K562 (cell line): ENCODE measurements at regions not wholly inside any gene's neighbourhood (a gene's known extent, or its start where the extent isn't known, plus 50 kb on each side); places are given as distances from the start of the nearest gene placed in this dataset.
A peak's percentile ranks its signal among the peaks of the same experiment; 100 is the strongest.

ENCODE experiments used
- ATAC-seq: fragments of 200-7000 bp; cut with Tn5 transposase; 3 replicates; pipeline ENCODE4 v1.9.1; 2020; ENCODE audit warnings: moderate library complexity
- BruUV-seq: library from RNA; stranded (reverse); fragments of 400-500 nt; replicated peaks from 2 replicates; lab custom pipeline; 2021; lab: Mats Ljungman, UMichigan
- CTCF ChIA-PET: fragments of 300-600 bp; formaldehyde crosslinking; extraction: SDS; loops from one replicate; lab custom pipeline; 2021; ENCODE audit warnings: low intra/inter-chr PET ratio; lab: Yijun Ruan, JAX
- POLR2A ChIA-PET: fragments of 300-600, 350-650 bp; sonication (Branson Sonifier 250); formaldehyde crosslinking; extraction: SDS; loops from one replicate; lab custom pipeline; 2021; ENCODE audit warnings: antibody characterized with exemption, inconsistent platforms; lab: Yijun Ruan, JAX
- DNase-seq, 4 experiments: peaks; one replicate each; pipeline versions ENCODE4 v3.0.0 to v3.0.0-alpha.2; 2011 to 2018; ENCODE audit warnings: low spot score in 3 of 4, mixed read lengths in 3 of 4; ENCODE audit errors: extremely low read depth in 1 of 4
- FAIRE-seq: peaks from 2 replicates; lab custom pipeline; 2011; peaks lifted over from hg19 to GRCh38; lab: Jason Lieb, UNC
- H2AFZ ChIP-seq: 2 replicates; pipeline ENCODE4 v1.6.0; 2011; ENCODE audit warnings: low read depth, low read length, control low read depth, inconsistent platforms
- H3K27ac ChIP-seq: fragments of 200-600 bp; 3 replicates; pipeline ENCODE4 v1.8.0; 2011; ENCODE audit warnings: low read depth, mild to moderate bottlenecking, control low read depth, inconsistent platforms, low read length, moderate library complexity, mixed read lengths; ENCODE audit errors: extremely low read depth
- H3K27me3 ChIP-seq, 2 experiments: fragments of 300-600 bp in 1 of 2; 2 replicates in 1 of 2; 3 replicates in 1 of 2; pipeline versions ENCODE4 v1.6.0 to v1.8.0; 2011; ENCODE audit warnings: inconsistent platforms in 2 of 2, low read length in 2 of 2, mild to moderate bottlenecking in 1 of 2, mixed read lengths in 1 of 2, moderate library complexity in 1 of 2; ENCODE audit not compliant: control insufficient read depth in 2 of 2, insufficient read depth in 2 of 2
- H3K36me3 ChIP-seq: fragments of 300-600 bp; 3 replicates; pipeline ENCODE4 v1.8.0; 2011; ENCODE audit warnings: mild to moderate bottlenecking, low read length, inconsistent platforms; ENCODE audit not compliant: control insufficient read depth, insufficient read depth
- H3K4me1 ChIP-seq, 2 experiments: fragments of 200-600 bp in 1 of 2; replicated peaks in 1 of 2; 2 replicates in 1 of 2; 3 replicates in 1 of 2; pipeline versions ENCODE4 v1.5.1 to v1.8.0; 2011; ENCODE audit warnings: inconsistent platforms in 2 of 2, low read length in 2 of 2, mild to moderate bottlenecking in 1 of 2, mixed read lengths in 1 of 2, moderate library complexity in 1 of 2; ENCODE audit not compliant: control insufficient read depth in 2 of 2, insufficient read depth in 2 of 2
- H3K4me2 ChIP-seq: 2 replicates; pipeline ENCODE4 v1.6.1; 2011; ENCODE audit warnings: low read length, control low read depth, inconsistent platforms, mixed read lengths; ENCODE audit not compliant: insufficient read depth
- H3K4me3 ChIP-seq: fragments of 200-600 bp; sonication (generic), shearing (Covaris generic); 2 replicates; pipeline ENCODE4 v1.5.1; 2016; ENCODE audit warnings: control low read depth, inconsistent platforms
- H3K79me2 ChIP-seq: fragments of 200-600 bp; 3 replicates; pipeline ENCODE4 v1.8.0; 2011; ENCODE audit warnings: low read length, inconsistent platforms; ENCODE audit not compliant: control insufficient read depth, insufficient read depth
- H3K9ac ChIP-seq, 2 experiments: 2 replicates each; pipeline versions ENCODE4 v1.6.0 to v1.6.1; 2011; ENCODE audit warnings: low read depth in 2 of 2, low read length in 2 of 2, control low read depth in 1 of 2, inconsistent platforms in 1 of 2, mild to moderate bottlenecking in 1 of 2, mixed read lengths in 1 of 2; ENCODE audit not compliant: insufficient read depth in 1 of 2
- H3K9me1 ChIP-seq: one replicate; pipeline ENCODE4 v1.6.0; 2011; ENCODE audit warnings: inconsistent platforms, mild to moderate bottlenecking, low read length, moderate library complexity; ENCODE audit not compliant: control insufficient read depth, insufficient read depth
- H3K9me3 ChIP-seq: replicated peaks from 2 replicates; pipeline ENCODE4 v1.5.1; 2011; ENCODE audit warnings: low read depth, low read length, inconsistent platforms; ENCODE audit not compliant: control insufficient read depth, insufficient read depth
- H4K20me1 ChIP-seq: replicated peaks from 2 replicates; pipeline ENCODE4 v1.6.1; 2011; ENCODE audit warnings: low read length, inconsistent platforms, mixed read lengths; ENCODE audit not compliant: control insufficient read depth, insufficient read depth
- CUX1 ChIP-seq: fragments of 200-800 bp; sonication (Bioruptor generic); IDR thresholded peaks from 2 replicates; pipeline ENCODE4 v1.6.1; 2016; ENCODE audit warnings: missing genetic modification characterization, missing compliant biosample characterization
- JUND ChIP-seq, 2 experiments: IDR thresholded peaks; 2 replicates in 1 of 2; 3 replicates in 1 of 2; pipeline ENCODE4 v1.6.1; 2011; ENCODE audit warnings: borderline replicate concordance in 2 of 2, low read depth in 2 of 2, low read length in 2 of 2, improper control_type of control experiment in 1 of 2, missing biosample characterization in 1 of 2, missing genetic modification characterization in 1 of 2, missing genetic modification reagents in 1 of 2
- MAFF ChIP-seq: IDR thresholded peaks from 2 replicates; pipeline ENCODE4 v1.6.1; 2012; ENCODE audit warnings: low read length, improper control_type of control experiment
- POLR2H ChIP-seq: IDR thresholded peaks from 2 replicates; pipeline ENCODE4 v1.6.1; 2016; ENCODE audit warnings: missing genetic modification characterization, low read depth, mild to moderate bottlenecking, control low read depth, missing compliant biosample characterization, moderate library complexity
- TSHZ1 ChIP-seq: fragments of 250-450 bp; sonication (Bioruptor Pico); IDR thresholded peaks from 2 replicates; pipeline ENCODE4 v1.4.0; 2020; ENCODE audit warnings: mild to moderate bottlenecking, moderate library complexity
- WGBS: fragments of 100-300 bp; shearing (Covaris generic); methylation state at CpG from one replicate; pipeline ENCODE4 v1.1.6; 2016; ENCODE audit warnings: low coverage, mixed read lengths; ENCODE audit not compliant: insufficient coverage; ENCODE audit errors: missing lambda C conversion rate; 5-methylcytosine and 5-hydroxymethylcytosine counted together
- in situ Hi-C: fragments of 300-500 bp; cut with MboI; formaldehyde crosslinking; loops from 4 replicates; pipeline ENCODE4 v1.15.0; 2018; ENCODE audit warnings: inconsistent platforms, mixed read lengths
- intact Hi-C: fragments of 100-400 bp; cut with micrococcal nuclease; formaldehyde crosslinking; loops from 2 replicates; pipeline ENCODE4 v1.14.2; 2022

- TF ChIP-seq TSHZ1 (CRISPR knock-in tag) (no peak), MAFF (no peak)
These were observed 336.1 kb upstream of the PKDCC start (continued) for GRCh38 chr2:41711736-41712135.

- H3K79me2 ChIP-seq = no peaks in the 10 kb centered on the region
- no peak for DNase-seq
- ATAC-seq = peak; percentile 53
- H3K27ac ChIP-seq = no peak overlapping the region
- CTCF ChIA-PET = no interaction called here
- no peak for FAIRE-seq
- no TSS peak for BruUV-seq
- in situ Hi-C loops (no loop called here), intact Hi-C loops (no loop called here)
- no peaks in the 10 kb centered on the region for H3K9me3 ChIP-seq
- POLR2A ChIA-PET = interaction anchor here (0.7 kb wide), 1 partner anchor 182 kb away, joined by 3 read pairs; no protein-coding TSS in a partner anchor
- H2AFZ ChIP-seq = 0 out of 2 replicates have a peak overlapping the region, but pooled peaks have one; percentile 15
- no peak overlapping the region for H3K9ac ChIP-seq
- H3K4me2 ChIP-seq = no peak overlapping the region
- H4K20me1 ChIP-seq = no peaks in the 10 kb centered on the region
- H3K4me3 ChIP-seq = no peak overlapping the region
- H3K36me3 ChIP-seq = no peaks in the 10 kb centered on the region
- H3K9me1 ChIP-seq = no peaks in the 10 kb centered on the region
- H3K4me1 ChIP-seq = no peaks in the 10 kb centered on the region; a peak in 1 of 5 replicates
- no peak for TF ChIP-seq POLR2H (tag)
- TF ChIP-seq JUND (IDR thresholded peaks at IDR 0.05; ENCODE audit: borderline replicate concordance, low read depth, low read length) = no peak
- no peak for TF ChIP-seq JUND (tag; IDR thresholded peaks at IDR 0.05; ENCODE audit: borderline replicate concordance, low read depth, low read length)
- no peak for TF ChIP-seq CUX1 (CRISPR knock-in tag)
- 3% methylated on average over 5 of the region's 5 CpGs for WGBS
- no peaks in the 10 kb centered on the region for H3K27me3 ChIP-seq
These were observed 331.3 kb upstream of the PKDCC start for GRCh38 chr2:41716497-41716896.
